HG03135 (cell line): ENCODE measurements at regions not wholly inside any gene's neighbourhood (a gene's known extent, or its start where the extent isn't known, plus 50 kb on each side); places are given as distances from the start of the nearest gene placed in this dataset.

Experiments
- ATAC-seq: cut with Tn5 transposase; IDR thresholded peaks from one replicate; pipeline ENCODE4 v1.9.1; 2021; ENCODE audit warnings: mild to moderate bottlenecking, moderate library complexity; ENCODE audit not compliant: unreplicated experiment

GRCh38 chr2:41937464-41937906 is 110.3 kb upstream of the PKDCC start:
- no peak for ATAC-seq

- no peak for ATAC-seq
Observed at GRCh38 chr2:41937921-41938708, 109.7 kb upstream of the PKDCC start.

GRCh38 chr2:41940060-41940744 is 107.6 kb upstream of the PKDCC start:
- ATAC-seq = no peak

- ATAC-seq = no peak
Observed at GRCh38 chr2:41940745-41941063, 107.1 kb upstream of the PKDCC start.

GRCh38 chr2:41941831-41942230 is 106.0 kb upstream of the PKDCC start:
- no peak for ATAC-seq

GRCh38 chr2:41942278-41942677 is 105.5 kb upstream of the PKDCC start:
- no peak for ATAC-seq

GRCh38 chr2:41943159-41943558 is 104.7 kb upstream of the PKDCC start:
- ATAC-seq = no peak

- no peak for ATAC-seq
Observed at GRCh38 chr2:41944220-41944880, 103.5 kb upstream of the PKDCC start.

GRCh38 chr2:41947701-41948396 is 100.0 kb upstream of the PKDCC start:
- no peak for ATAC-seq

GRCh38 chr2:41948397-41948763 is 99.4 kb upstream of the PKDCC start:
- ATAC-seq = no peak

GRCh38 chr2:41949091-41949882 is 98.5 kb upstream of the PKDCC start:
- no peak for ATAC-seq

- ATAC-seq = no peak
Observed at GRCh38 chr2:41949883-41950665, 97.7 kb upstream of the PKDCC start.

- ATAC-seq = no peak
Observed at GRCh38 chr2:41950666-41950960, 97.2 kb upstream of the PKDCC start.

- no peak for ATAC-seq
Observed at GRCh38 chr2:41954304-41955291, 93.2 kb upstream of the PKDCC start.

GRCh38 chr2:41955316-41956043 is 92.3 kb upstream of the PKDCC start:
- peak; percentile 46 for ATAC-seq

GRCh38 chr2:41957431-41957830 is 90.4 kb upstream of the PKDCC start:
- no peak for ATAC-seq

- ATAC-seq = no peak
Observed at GRCh38 chr2:41958251-41958650, 89.6 kb upstream of the PKDCC start.

GRCh38 chr2:41958775-41959174 is 89.0 kb upstream of the PKDCC start:
- ATAC-seq = no peak
